Urinary bladder (tissue), 3 donors: ENCODE measurements at regions not wholly inside any gene's neighbourhood (a gene's known extent, or its start where the extent isn't known, plus 50 kb on each side); places are given as distances from the start of the nearest gene placed in this dataset.
"Not testable (repeated sequence)": the region's sequence is repeated elsewhere in the genome, so short reads cannot be mapped to it uniquely, and the experiment has no call there.

Source experiments
- DNase-seq: peaks from one replicate; pipeline ENCODE4 v3.0.0-alpha.2; 2015; ENCODE audit errors: extremely low spot score
- H3K27ac ChIP-seq: one replicate; pipeline ENCODE4 v1.5.1; 2013; ENCODE audit warnings: low read depth, mild to moderate bottlenecking, moderate library complexity
- H3K36me3 ChIP-seq: one replicate; pipeline ENCODE4 v1.6.1; 2013; ENCODE audit warnings: mild to moderate bottlenecking, moderate library complexity; ENCODE audit not compliant: insufficient read depth
- H3K4me1 ChIP-seq: one replicate; pipeline ENCODE4 v1.6.1; 2013; ENCODE audit warnings: mild to moderate bottlenecking, moderate library complexity; ENCODE audit not compliant: insufficient read depth
- H3K4me3 ChIP-seq: one replicate; pipeline ENCODE4 v1.5.1; 2013; ENCODE audit warnings: low read depth, low read length
- WGBS: extraction: QIAGEN DNeasy Blood & Tissue Kit; methylation state at CpG from one replicate; pipeline ENCODE4 v1.1.7; 2013; 5-methylcytosine and 5-hydroxymethylcytosine counted together
- donor health status: healthy with polysubstance abuse.
- donor health status: healthy.

- no peak overlapping the region for H3K27ac ChIP-seq
- no peaks in the 10 kb centered on the region for H3K36me3 ChIP-seq
- H3K4me3 ChIP-seq, result no peak overlapping the region
- DNase-seq, result no peak
- 69% methylated on average over 2 of the region's 2 CpGs for WGBS
- no peaks in the 10 kb centered on the region for H3K4me1 ChIP-seq
These were observed 831.2 kb downstream of the METTL15 start for GRCh38 chr11:28939381-28939780.

GRCh38 chr11:28938091-28938490 lies 829.9 kb downstream of the METTL15 start:
- no peak overlapping the region for H3K4me3 ChIP-seq
- no peak overlapping the region for H3K27ac ChIP-seq
- 93% methylated on average over 1 of the region's 1 CpG for WGBS
- H3K4me1 ChIP-seq, result no peaks in the 10 kb centered on the region
- DNase-seq, result no peak
- H3K36me3 ChIP-seq, result no peaks in the 10 kb centered on the region

GRCh38 chr11:28932940-28933339 lies 824.8 kb downstream of the METTL15 start:
- H3K27ac ChIP-seq, result no peak overlapping the region
- H3K36me3 ChIP-seq, result no peaks in the 10 kb centered on the region
- 95% methylated on average over 4 of the region's 4 CpGs for WGBS
- DNase-seq, result no peak
- H3K4me3 ChIP-seq, result no peak overlapping the region
- H3K4me1 ChIP-seq, result no peaks in the 10 kb centered on the region

GRCh38 chr11:28924004-28924403 lies 815.8 kb downstream of the METTL15 start:
- H3K4me3 ChIP-seq, result no peak overlapping the region
- no peaks in the 10 kb centered on the region for H3K4me1 ChIP-seq
- 80% methylated on average over 2 of the region's 2 CpGs for WGBS
- no peaks in the 10 kb centered on the region for H3K36me3 ChIP-seq
- DNase-seq, result no peak
- H3K27ac ChIP-seq, result no peak overlapping the region

- Histone ChIP-seq H3K36me3 (no peaks in the 10 kb centered on the region), H3K27ac (no peak overlapping the region), H3K4me1 (no peaks in the 10 kb centered on the region), H3K4me3 (no peak overlapping the region)
- 28% methylated on average over 2 of the region's 2 CpGs for WGBS
- no peak for DNase-seq
These were observed 814.3 kb downstream of the METTL15 start for GRCh38 chr11:28922386-28922981.

- no peak for DNase-seq
- Histone ChIP-seq H3K27ac (no peak overlapping the region), H3K36me3 (no peaks in the 10 kb centered on the region), H3K4me1 (no peaks in the 10 kb centered on the region), H3K4me3 (no peak overlapping the region)
- WGBS, result 85% methylated on average over 5 of the region's 5 CpGs
These were observed 811.0 kb downstream of the METTL15 start for GRCh38 chr11:28919194-28919593.

GRCh38 chr11:28913883-28914282 lies 805.7 kb downstream of the METTL15 start:
- H3K4me1 ChIP-seq, result no peaks in the 10 kb centered on the region
- no peak for DNase-seq
- H3K36me3 ChIP-seq, result no peaks in the 10 kb centered on the region

GRCh38 chr11:28911829-28912228 lies 803.6 kb downstream of the METTL15 start:
- 57% methylated on average over 1 of the region's 1 CpG for WGBS
- DNase-seq, result no peak
- Histone ChIP-seq H3K4me1 (no peaks in the 10 kb centered on the region), H3K36me3 (no peaks in the 10 kb centered on the region), H3K4me3 (no peak overlapping the region), H3K27ac (no peak overlapping the region)

More at GRCh38 chr11:28913883-28914282, 805.7 kb downstream of the METTL15 start:
- Histone ChIP-seq H3K27ac (no peak overlapping the region), H3K4me3 (no peak overlapping the region)

- Histone ChIP-seq H3K4me1 (no peaks in the 10 kb centered on the region), H3K4me3 (no peak overlapping the region)
- 93% methylated on average over 2 of the region's 2 CpGs for WGBS
These were observed 802.7 kb downstream of the METTL15 start for GRCh38 chr11:28910926-28911325.

GRCh38 chr11:28903716-28904115 lies 795.5 kb downstream of the METTL15 start:
- H3K4me3 ChIP-seq, result no peak overlapping the region
- DNase-seq, result no peak
- no peaks in the 10 kb centered on the region for H3K4me1 ChIP-seq
- WGBS, result 14% methylated on average over 2 of the region's 2 CpGs
- no peak overlapping the region for H3K27ac ChIP-seq
- H3K36me3 ChIP-seq, result no peaks in the 10 kb centered on the region

More at GRCh38 chr11:28910926-28911325, 802.7 kb downstream of the METTL15 start:
- no peak for DNase-seq
- Histone ChIP-seq H3K27ac (no peak overlapping the region), H3K36me3 (no peaks in the 10 kb centered on the region)

GRCh38 chr11:28900427-28900826 lies 792.2 kb downstream of the METTL15 start:
- WGBS, result 95% methylated on average over 3 of the region's 3 CpGs
- Histone ChIP-seq H3K4me3 (no peak overlapping the region), H3K36me3 (no peaks in the 10 kb centered on the region), H3K27ac (no peak overlapping the region), H3K4me1 (no peaks in the 10 kb centered on the region)
- DNase-seq, result no peak

- DNase-seq, result no peak
- Histone ChIP-seq H3K4me1 (no peaks in the 10 kb centered on the region), H3K4me3 (no peak overlapping the region), H3K36me3 (no peaks in the 10 kb centered on the region), H3K27ac (no peak overlapping the region)
These were observed 791.5 kb downstream of the METTL15 start for GRCh38 chr11:28899706-28900105.

- DNase-seq, H3K4me3 ChIP-seq, H3K4me1 ChIP-seq, H3K36me3 ChIP-seq, H3K27ac ChIP-seq: not testable (repeated sequence)
- 94% methylated on average over 26 of the region's 26 CpGs for WGBS
These were observed 782.4 kb downstream of the METTL15 start for GRCh38 chr11:28890601-28891040.

GRCh38 chr11:28887681-28888080 lies 779.5 kb downstream of the METTL15 start:
- DNase-seq, result no peak

GRCh38 chr11:28879869-28880268 lies 771.7 kb downstream of the METTL15 start:
- no peak for DNase-seq

More at GRCh38 chr11:28887681-28888080, 779.5 kb downstream of the METTL15 start:
- Histone ChIP-seq H3K36me3 (no peaks in the 10 kb centered on the region), H3K4me1 (no peaks in the 10 kb centered on the region), H3K27ac (no peak overlapping the region), H3K4me3 (no peak overlapping the region)
- 47% methylated on average over 1 of the region's 1 CpG for WGBS

More at GRCh38 chr11:28879869-28880268, 771.7 kb downstream of the METTL15 start:
- WGBS, result 83% methylated on average over 2 of the region's 2 CpGs
- H3K36me3 ChIP-seq, result no peaks in the 10 kb centered on the region
- H3K27ac ChIP-seq, result no peak overlapping the region
- H3K4me3 ChIP-seq, result no peak overlapping the region
- H3K4me1 ChIP-seq, result no peaks in the 10 kb centered on the region
